Nephron progenitor cell (in vitro differentiated cells): ENCODE measurements at regions not wholly inside any gene's neighbourhood (a gene's known extent, or its start where the extent isn't known, plus 50 kb on each side); places are given as distances from the start of the nearest gene placed in this dataset.

Experiments
- DNase-seq: peaks from one replicate; pipeline ENCODE4 v3.0.0; 2021
- H3K27ac Mint-ChIP-seq: 2 replicates; pipeline ENCODE4 v1.8.0; 2021; ENCODE audit warnings: mild to moderate bottlenecking, moderate library complexity, mixed read lengths
- H3K27me3 Mint-ChIP-seq: 2 replicates; pipeline ENCODE4 v1.8.0; 2021; ENCODE audit warnings: mild to moderate bottlenecking, low read depth, mixed read lengths; ENCODE audit not compliant: poor library complexity
- H3K36me3 Mint-ChIP-seq: 2 replicates; pipeline ENCODE4 v1.8.0; 2021; ENCODE audit warnings: low read depth, mixed read lengths
- H3K4me1 Mint-ChIP-seq: 2 replicates; pipeline ENCODE4 v1.8.0; 2021; ENCODE audit warnings: mixed read lengths
- H3K4me3 Mint-ChIP-seq: 2 replicates; pipeline ENCODE4 v1.8.0; 2021; ENCODE audit warnings: mild to moderate bottlenecking, moderate library complexity, mixed read lengths
- H3K9me3 Mint-ChIP-seq: 2 replicates; pipeline ENCODE4 v1.8.0; 2021; ENCODE audit warnings: mild to moderate bottlenecking, moderate library complexity, mixed read lengths
- CTCF ChIP-seq: fragments of 200-600 bp; sonication (generic); IDR thresholded peaks from 2 replicates; pipeline ENCODE4 v1.5.0; 2021; ENCODE audit warnings: antibody characterized with exemption

- no peak for TF ChIP-seq CTCF
- Mint-ChIP-seq H3K36me3 (no peaks in the 10 kb centered on the region), H3K27ac (peak overlapping the region; percentile 74)
These were observed 226.7 kb downstream of the CTTN start for GRCh38 chr11:70625051-70625450.

GRCh38 chr11:70625582-70626518 is 227.5 kb downstream of the CTTN start:
- DNase-seq = no peak
- Mint-ChIP-seq H3K27ac (peak overlapping the region; percentile 74), H3K4me1 (peaks cover 50% of the 10 kb centered on the region), H3K27me3 (peaks cover 4% of the 10 kb centered on the region), H3K9me3 (no peaks in the 10 kb centered on the region), H3K36me3 (no peaks in the 10 kb centered on the region), H3K4me3 (no peak overlapping the region)
- no peak for TF ChIP-seq CTCF

More at GRCh38 chr11:70625051-70625450, 226.7 kb downstream of the CTTN start:
- Mint-ChIP-seq H3K4me1 (peaks cover 45% of the 10 kb centered on the region), H3K4me3 (no peak overlapping the region), H3K9me3 (no peaks in the 10 kb centered on the region), H3K27me3 (peaks cover 5% of the 10 kb centered on the region)
- no peak for DNase-seq

- no peak overlapping the region for H3K27ac Mint-ChIP-seq
- no peak for DNase-seq
- TF ChIP-seq CTCF = no peak
- H3K4me1 Mint-ChIP-seq = peaks cover 56% of the 10 kb centered on the region
- H3K4me3 Mint-ChIP-seq = no peak overlapping the region
- peaks cover 4% of the 10 kb centered on the region for H3K27me3 Mint-ChIP-seq
- H3K36me3 Mint-ChIP-seq = no peaks in the 10 kb centered on the region
- H3K9me3 Mint-ChIP-seq = no peaks in the 10 kb centered on the region
These were observed 228.9 kb downstream of the CTTN start for GRCh38 chr11:70627219-70627618.

- H3K9me3 Mint-ChIP-seq = no peaks in the 10 kb centered on the region
- H3K27ac Mint-ChIP-seq = no peak overlapping the region
- DNase-seq = no peak
- peaks cover 56% of the 10 kb centered on the region for H3K4me1 Mint-ChIP-seq
- H3K27me3 Mint-ChIP-seq = peaks cover 4% of the 10 kb centered on the region
- H3K4me3 Mint-ChIP-seq = no peak overlapping the region
- no peak for TF ChIP-seq CTCF
- no peaks in the 10 kb centered on the region for H3K36me3 Mint-ChIP-seq
These were observed 230.0 kb downstream of the CTTN start for GRCh38 chr11:70628176-70628854.

- Mint-ChIP-seq H3K4me1 (peaks cover 56% of the 10 kb centered on the region), H3K36me3 (no peaks in the 10 kb centered on the region), H3K4me3 (no peak overlapping the region), H3K27me3 (peaks cover 3% of the 10 kb centered on the region), H3K9me3 (no peaks in the 10 kb centered on the region), H3K27ac (no peak overlapping the region)
- TF ChIP-seq CTCF = no peak
- no peak for DNase-seq
These were observed 230.8 kb downstream of the CTTN start for GRCh38 chr11:70628855-70629844.
